Activated CD4-positive, CD25-positive, alpha-beta regulatory T cell treated with anti-CD3 and anti-CD28 coated beads, Interleukin-2, amount 50 U/mL, for 72 hours (primary cell): ENCODE measurements at regions not wholly inside any gene's neighbourhood (a gene's known extent, or its start where the extent isn't known, plus 50 kb on each side); places are given as distances from the start of the nearest gene placed in this dataset.

ENCODE experiments used
- DNase-seq: peaks from one replicate; pipeline ENCODE4 v3.0.0; 2021

DNA sequence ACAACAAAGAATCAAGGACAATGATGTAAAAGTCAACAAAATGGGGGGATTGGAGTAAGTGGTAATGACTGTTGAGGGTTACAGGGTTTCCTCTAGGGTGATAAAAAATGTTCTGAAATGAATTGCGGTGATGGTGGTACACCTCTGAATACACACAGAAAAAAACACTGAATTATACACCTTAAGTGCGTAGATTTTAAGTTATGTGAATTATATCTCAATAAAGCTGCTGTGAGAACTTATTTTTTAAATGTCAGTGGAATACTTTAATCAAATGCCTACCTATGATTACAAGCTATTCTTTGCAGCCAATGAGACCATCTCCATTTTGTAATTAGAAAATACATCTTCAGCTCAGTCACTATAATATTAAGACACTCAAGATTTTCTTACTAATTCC is 53.5 kb downstream of the ZNF608 start:
- DNase-seq = no peak

GRCh38 chr5:124692324-124692723 is 54.1 kb downstream of the ZNF608 start:
- no peak for DNase-seq

DNA sequence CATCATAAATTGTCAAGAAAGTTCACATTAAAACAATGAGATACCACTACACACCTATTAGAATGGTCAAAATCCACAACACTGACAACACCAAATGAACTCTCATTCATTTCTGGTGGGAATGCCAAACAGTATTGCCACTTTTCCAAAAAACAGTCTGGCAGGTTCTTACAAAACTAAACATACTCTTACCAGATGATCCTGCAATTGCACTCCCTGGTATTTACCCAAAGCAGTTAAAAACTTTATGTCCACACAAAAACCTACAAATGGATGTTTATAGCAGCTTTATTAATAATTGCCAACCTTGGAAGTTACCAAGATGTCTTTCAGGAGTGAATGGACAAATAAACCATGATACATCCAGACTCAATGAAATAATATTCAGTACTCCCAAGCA is 56.8 kb downstream of the ZNF608 start:
- DNase-seq = no peak

- no peak for DNase-seq
These were observed 60.0 kb downstream of the ZNF608 start for GRCh38 chr5:124686239-124687004.

DNA sequence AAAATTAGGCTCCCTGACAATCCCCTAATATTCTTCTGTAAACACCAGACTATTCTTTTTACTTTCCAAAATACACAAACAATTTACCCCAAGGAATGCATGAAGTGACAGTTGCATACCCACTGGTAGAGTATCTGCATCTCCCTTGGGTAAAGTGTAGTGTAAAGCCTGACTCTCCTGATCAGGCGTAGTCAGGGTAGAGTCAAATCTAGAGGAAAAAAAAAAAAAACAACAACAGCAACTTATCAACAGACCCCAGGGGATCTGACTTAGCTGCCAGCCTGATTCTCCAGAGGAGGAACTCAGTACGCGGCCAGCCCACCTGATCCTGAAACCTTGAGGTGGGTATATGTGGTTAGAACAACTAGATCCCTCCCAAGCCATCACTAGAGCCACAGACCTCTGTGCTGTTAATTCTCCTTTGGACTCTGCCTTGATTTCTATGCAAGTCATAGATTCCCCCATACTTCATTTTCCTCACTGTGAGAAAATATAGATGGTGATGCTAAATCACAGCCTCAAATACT is 61.0 kb downstream of the ZNF608 start:
- no peak for DNase-seq

DNA sequence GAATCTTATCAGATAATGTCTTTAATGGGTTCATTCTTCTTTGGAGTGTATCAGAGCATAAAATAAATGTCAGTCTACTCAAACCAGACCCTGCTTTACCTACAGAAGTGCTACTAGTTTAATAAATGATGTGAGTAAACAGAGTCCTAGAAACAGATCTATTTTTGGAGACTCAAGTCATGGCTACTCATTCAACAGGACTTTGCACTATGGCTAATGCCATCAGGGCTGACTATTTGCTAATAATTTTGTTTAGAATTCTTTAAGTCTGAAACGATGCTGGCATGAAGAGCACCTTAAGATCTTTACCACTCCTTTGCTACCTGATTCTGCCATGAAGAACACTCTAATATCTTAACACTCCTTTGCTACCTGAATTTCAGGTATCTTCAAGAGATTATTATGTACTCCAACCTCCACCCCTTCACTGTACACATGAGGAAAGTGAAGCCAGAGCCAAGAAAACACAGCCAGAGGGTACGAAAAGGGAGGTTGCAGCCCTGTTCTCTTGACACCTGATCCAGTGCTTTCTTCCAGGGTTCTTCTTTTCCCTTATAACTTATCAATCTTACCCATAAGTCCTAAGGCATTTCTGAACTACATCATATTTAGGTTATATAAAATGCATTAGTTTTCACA is 62.4 kb downstream of the ZNF608 start:
- DNase-seq = no peak

DNA sequence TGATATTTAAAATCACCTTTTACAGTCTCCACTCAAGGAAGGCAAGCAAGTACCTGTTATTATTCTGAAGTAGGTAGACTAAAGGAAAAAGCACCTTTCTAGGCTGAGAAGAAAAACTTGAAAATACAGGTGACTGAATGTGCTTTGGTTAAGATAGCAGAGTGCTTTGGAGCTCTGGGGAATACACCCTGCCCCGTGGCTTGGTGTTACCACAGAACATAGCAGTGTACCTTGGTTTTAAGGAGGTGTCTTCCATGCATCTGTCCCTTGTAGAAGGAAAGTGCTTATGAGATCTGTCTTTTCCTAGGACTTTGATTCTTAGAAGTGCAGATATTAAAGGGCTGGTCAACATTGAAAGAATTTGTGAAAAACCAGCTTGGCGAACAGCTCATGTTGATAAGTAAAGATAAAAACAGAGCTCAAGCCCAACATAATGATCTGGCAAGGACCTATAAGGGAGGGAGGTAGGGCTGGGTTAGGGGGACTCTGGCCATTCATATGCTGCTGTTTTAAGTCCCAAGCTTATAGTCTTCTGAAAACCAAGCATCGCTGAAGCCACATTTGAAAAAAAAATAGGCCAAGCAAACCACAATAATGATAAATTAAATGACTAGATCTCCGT is 66.8 kb downstream of the ZNF608 start:
- DNase-seq = no peak

DNA sequence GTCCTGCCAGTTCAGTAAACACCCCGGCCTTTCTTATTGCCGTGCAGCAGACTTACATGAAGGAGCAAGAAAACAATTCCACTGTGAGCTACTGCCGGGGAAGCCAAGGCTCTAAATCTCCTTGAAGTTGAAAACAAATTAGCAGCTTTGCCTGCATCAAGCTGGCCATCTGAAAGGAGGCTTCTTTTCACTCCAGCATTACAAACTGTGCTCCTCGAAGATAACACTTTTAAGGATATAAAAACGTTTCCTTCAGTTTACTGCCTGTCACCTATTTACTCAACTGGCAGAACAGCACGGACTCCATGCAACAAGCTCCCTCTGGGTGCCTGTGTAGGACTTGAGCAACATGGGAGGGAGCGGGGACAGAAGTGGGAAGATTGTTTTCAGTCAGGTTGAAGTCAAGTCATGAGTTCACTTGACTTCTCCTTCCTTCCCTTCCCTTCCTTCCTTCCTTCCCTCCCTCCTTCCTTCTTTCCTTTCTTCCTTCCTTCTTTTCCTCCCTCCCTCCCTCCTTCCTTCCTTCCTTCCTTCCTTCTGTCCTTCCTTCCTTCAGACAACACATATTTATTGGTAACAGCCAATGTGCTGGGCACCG is 67.4 kb downstream of the ZNF608 start:
- no peak for DNase-seq

DNA sequence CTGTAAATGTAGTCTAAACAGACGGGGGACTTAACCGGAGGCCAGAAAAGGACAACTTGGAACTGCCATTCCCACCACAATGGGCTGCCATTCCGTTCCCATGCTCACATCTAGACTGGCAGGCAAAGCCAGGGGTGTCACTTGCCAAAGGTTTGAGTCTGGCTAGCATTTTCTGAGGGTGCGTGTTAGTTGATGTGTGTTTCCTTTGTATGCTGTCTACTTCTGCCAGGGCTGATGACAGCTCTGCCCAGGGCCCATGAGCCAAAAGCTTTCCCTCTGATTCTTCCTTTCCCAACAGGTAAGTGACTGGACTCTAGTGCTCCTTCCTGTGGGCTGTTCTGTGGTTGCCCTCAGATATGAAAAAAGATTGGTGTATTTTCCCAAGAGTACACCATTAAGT is 68.0 kb downstream of the ZNF608 start:
- no peak for DNase-seq

- DNase-seq = no peak
These were observed 68.8 kb downstream of the ZNF608 start for GRCh38 chr5:124677374-124678351.

GRCh38 chr5:124675931-124676846 is 70.2 kb downstream of the ZNF608 start:
- DNase-seq = no peak

- DNase-seq = no peak
These were observed 75.2 kb downstream of the ZNF608 start for GRCh38 chr5:124671193-124671592.

DNA sequence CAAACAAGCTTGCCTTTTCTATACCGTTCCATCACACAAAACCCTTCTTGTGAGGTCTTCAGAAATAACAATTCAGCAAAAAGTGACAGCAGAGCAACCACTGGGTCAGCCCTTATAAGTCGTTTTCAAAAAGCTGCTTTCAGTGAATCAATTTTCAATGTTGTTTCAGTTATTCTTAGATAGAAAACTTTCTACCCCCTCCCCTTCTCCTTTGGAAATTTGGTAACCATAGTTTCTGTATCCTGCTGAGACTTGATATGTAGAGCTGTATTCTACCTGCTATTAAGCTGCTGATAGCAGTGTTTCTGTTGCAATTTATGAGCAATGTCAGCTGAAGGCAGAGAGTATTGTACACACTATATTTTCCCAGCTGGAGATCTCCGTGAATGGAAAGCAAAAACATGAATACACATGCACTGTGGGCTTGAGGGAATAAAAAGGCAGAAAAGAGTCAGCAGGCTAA is 75.7 kb downstream of the ZNF608 start:
- no peak for DNase-seq

DNA sequence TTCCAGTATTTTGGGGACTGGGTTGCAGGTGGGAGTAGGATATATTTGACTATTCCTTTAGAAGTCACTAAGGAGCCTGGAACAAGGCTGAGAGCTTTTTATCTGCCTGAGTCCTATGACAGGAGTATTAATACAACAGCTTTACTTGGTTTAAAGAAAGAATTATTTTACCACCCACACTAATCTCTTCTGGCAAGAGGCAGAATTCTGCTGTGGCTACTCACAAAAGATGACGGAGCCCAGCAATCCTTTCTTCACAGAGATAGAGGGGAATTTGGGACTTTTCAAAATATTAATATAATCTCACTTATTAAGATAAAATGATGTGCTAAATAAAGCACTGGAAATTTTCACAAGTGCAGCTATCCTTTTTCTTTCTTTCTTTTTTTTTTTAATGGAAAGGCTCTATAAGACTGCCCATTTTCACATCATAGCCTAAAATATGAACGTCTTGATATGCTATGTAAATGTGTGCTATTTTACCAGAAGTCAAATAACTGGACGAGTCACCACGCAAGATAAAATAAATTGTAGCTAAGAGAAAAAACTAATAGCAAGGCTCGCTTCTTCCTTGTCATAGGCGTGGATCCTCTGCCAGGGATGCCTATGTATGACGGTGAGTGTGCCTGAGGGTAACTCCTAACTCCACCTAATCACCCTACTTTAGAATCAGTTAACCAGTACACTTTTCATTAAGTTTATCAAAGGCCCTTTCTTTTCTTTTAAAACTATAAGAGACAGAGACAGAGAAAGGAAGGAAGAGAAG is 76.3 kb downstream of the ZNF608 start:
- DNase-seq = no peak

GRCh38 chr5:124669300-124669648 is 77.2 kb downstream of the ZNF608 start:
- DNase-seq = no peak

- no peak for DNase-seq
These were observed 77.8 kb downstream of the ZNF608 start for GRCh38 chr5:124668353-124669299.

GRCh38 chr5:124665625-124666024 is 80.8 kb downstream of the ZNF608 start:
- no peak for DNase-seq

DNA sequence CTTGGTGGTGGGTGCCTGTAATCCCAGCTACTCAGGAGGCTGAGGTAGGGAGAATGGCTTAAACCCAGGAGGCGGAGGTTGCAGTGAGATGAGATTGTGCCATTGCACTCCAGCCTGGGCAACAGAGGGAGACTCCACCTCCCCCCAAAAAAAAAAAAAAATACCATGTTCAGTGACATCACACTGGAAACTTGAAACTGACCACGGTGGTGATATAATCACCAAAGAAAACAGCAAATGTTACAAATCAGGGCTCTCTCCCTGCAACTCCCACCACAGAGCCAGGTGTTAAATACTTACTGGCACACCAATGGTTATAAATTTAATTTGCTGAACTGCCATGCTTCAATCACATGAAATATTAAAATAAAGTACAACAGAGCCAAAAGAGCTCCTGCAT is 81.4 kb downstream of the ZNF608 start:
- DNase-seq = no peak

DNA sequence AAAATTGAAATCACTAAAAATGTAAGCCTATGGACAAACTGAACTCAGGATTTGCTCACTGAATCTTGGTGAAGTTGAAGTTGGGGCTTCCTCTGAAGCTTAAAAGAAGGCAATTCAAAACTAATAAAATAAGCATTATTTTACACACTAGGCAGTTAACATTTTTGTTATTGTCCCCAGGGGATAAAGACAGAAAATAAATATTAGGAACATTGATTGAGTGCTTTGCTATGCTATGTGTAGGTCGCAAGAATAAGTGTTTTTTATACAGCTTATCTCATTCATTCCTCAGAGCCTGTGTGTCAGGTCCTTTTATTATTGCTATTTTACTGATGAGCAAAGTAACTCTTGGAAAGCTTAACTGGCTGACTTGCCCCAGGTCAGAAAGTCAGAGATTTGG is 82.2 kb downstream of the ZNF608 start:
- no peak for DNase-seq
